ENCODE measurements at regions not wholly inside any gene's neighbourhood (a gene's known extent, or its start where the extent isn't known, plus 50 kb on each side); places are given as distances from the start of the nearest gene placed in this dataset.
A peak's percentile ranks its signal among the peaks of the same experiment; 100 is the strongest.
"Not testable (repeated sequence)": the region's sequence is repeated elsewhere in the genome, so short reads cannot be mapped to it uniquely, and the experiment has no call there.

GRCh38 chr14:106638786-106639452, 1112.5 kb downstream of the TMEM121 start:
- ATAC-seq = not testable (repeated sequence)

- TF ChIP-seq ZNF8 (CRISPR knock-in tag; IDR thresholded peaks at IDR 0.05) (no peak), TCF4 (CRISPR knock-in tag; IDR thresholded peaks at IDR 0.05; ENCODE audit: borderline replicate concordance) (no peak), OSR1 (CRISPR knock-in tag; IDR thresholded peaks at IDR 0.05) (no peak)
- no peak for ATAC-seq
These were observed 1115.7 kb downstream of the TMEM121 start for GRCh38 chr14:106642090-106642489.

- not testable (repeated sequence) for ATAC-seq
These were observed 1116.6 kb downstream of the TMEM121 start for GRCh38 chr14:106642971-106643370.

GRCh38 chr14:106648874-106649273, 1122.5 kb downstream of the TMEM121 start:
- ATAC-seq = not testable (repeated sequence)

GRCh38 chr14:106651016-106651415, 1124.6 kb downstream of the TMEM121 start:
- TF ChIP-seq TSHZ2 (CRISPR knock-in tag; IDR thresholded peaks at IDR 0.05) = no peak
- ATAC-seq = no peak

- TF ChIP-seq GLIS3 (CRISPR knock-in tag; IDR thresholded peaks at IDR 0.05) = no peak
- no peak for TF ChIP-seq ARNTL (CRISPR knock-in tag; IDR thresholded peaks at IDR 0.05; ENCODE audit: borderline replicate concordance, low read depth)
- TF ChIP-seq PPARA (CRISPR knock-in tag; IDR thresholded peaks at IDR 0.05; ENCODE audit: borderline replicate concordance) = no peak
- TF ChIP-seq ZFP3 (CRISPR knock-in tag; IDR thresholded peaks at IDR 0.05) = no peak
- TF ChIP-seq CSDC2 (CRISPR knock-in tag; IDR thresholded peaks at IDR 0.05) = no peak
- TF ChIP-seq ESRRG (CRISPR knock-in tag; IDR thresholded peaks at IDR 0.05) = no peak
- no peak for TF ChIP-seq TSHZ2 (CRISPR knock-in tag; IDR thresholded peaks at IDR 0.05)
- no peak for TF ChIP-seq TCF4 (CRISPR knock-in tag; IDR thresholded peaks at IDR 0.05; ENCODE audit: borderline replicate concordance)
- no peak for TF ChIP-seq OSR1 (CRISPR knock-in tag; IDR thresholded peaks at IDR 0.05)
- no peak for TF ChIP-seq ZNF565 (CRISPR knock-in tag; conservative IDR thresholded peaks at IDR 0.05; ENCODE audit: low read depth)
- no peak for TF ChIP-seq ZC3H10 (CRISPR knock-in tag; IDR thresholded peaks at IDR 0.05)
- TF ChIP-seq CSRNP3 (CRISPR knock-in tag; IDR thresholded peaks at IDR 0.05) = no peak
- TF ChIP-seq POU6F1 (CRISPR knock-in tag; IDR thresholded peaks at IDR 0.05; ENCODE audit: borderline replicate concordance, low read depth) = no peak
- no peak for TF ChIP-seq RARB (CRISPR knock-in tag; IDR thresholded peaks at IDR 0.05)
- TF ChIP-seq ZNF70 (CRISPR knock-in tag; IDR thresholded peaks at IDR 0.05) = no peak
- peak; percentile 46; the same call in 1 of the 3 replicates for ATAC-seq
These were observed 1126.1 kb downstream of the TMEM121 start for GRCh38 chr14:106652494-106652893.
